IMR-90 (cell line): ENCODE measurements at regions not wholly inside any gene's neighbourhood (a gene's known extent, or its start where the extent isn't known, plus 50 kb on each side); places are given as distances from the start of the nearest gene placed in this dataset.

Experiments used
- ATAC-seq: fragments of 200-7000 bp; cut with Tn5 transposase; 2 replicates; pipeline ENCODE4 v1.9.1; 2020; ENCODE audit warnings: low read depth, mild to moderate bottlenecking, moderate library complexity
- BruUV-seq: library from RNA; stranded (reverse); fragments of 400-500 nt; replicated peaks from 2 replicates; lab custom pipeline; 2021; lab: Mats Ljungman, UMichigan
- CTCF ChIA-PET: fragments of 300-600 bp; formaldehyde crosslinking; extraction: SDS; loops from one replicate; lab custom pipeline; 2021; ENCODE audit warnings: antibody characterized with exemption; lab: Yijun Ruan, JAX
- POLR2A ChIA-PET: fragments of 300-600 bp; sonication (Branson Sonifier 250); formaldehyde crosslinking; loops from one replicate; lab custom pipeline; 2022; ENCODE audit warnings: antibody characterized with exemption; ENCODE audit not compliant: unreplicated experiment; lab: Charles Lee
- DNase-seq: peaks from one replicate; pipeline ENCODE4 v3.0.0; 2013
- H2AFZ ChIP-seq: replicated peaks from 2 replicates; pipeline ENCODE3; 2013; ENCODE audit warnings: low read length, mild to moderate bottlenecking; ENCODE audit not compliant: poor library complexity
- H2AK5ac ChIP-seq: 2 replicates; pipeline ENCODE4 v1.6.1; 2013; ENCODE audit warnings: low read depth, low read length, inconsistent platforms
- H2AK9ac ChIP-seq: replicated peaks from 2 replicates; pipeline ENCODE3; 2013; ENCODE audit warnings: mild to moderate bottlenecking, low read depth, low read length, moderate library complexity; ENCODE audit not compliant: poor library complexity
- H2BK120ac ChIP-seq: 2 replicates; pipeline ENCODE4 v1.6.1; 2013; ENCODE audit warnings: low read depth, low read length, inconsistent platforms
- H2BK15ac ChIP-seq: 3 replicates; pipeline ENCODE4 v1.6.1; 2013; ENCODE audit warnings: low read depth, low read length, inconsistent platforms
- H2BK20ac ChIP-seq: 2 replicates; pipeline ENCODE4 v1.6.1; 2013; ENCODE audit warnings: low read depth, mild to moderate bottlenecking, inconsistent platforms, low read length, moderate library complexity
- H2BK5ac ChIP-seq: 2 replicates; pipeline ENCODE4 v1.6.1; 2013; ENCODE audit warnings: mild to moderate bottlenecking, low read depth, low read length, inconsistent platforms; ENCODE audit not compliant: poor library complexity, severe bottlenecking
- H3K14ac ChIP-seq: replicated peaks from 2 replicates; pipeline ENCODE4 v1.6.1; 2013; ENCODE audit warnings: low read depth, low read length, inconsistent platforms
- H3K18ac ChIP-seq: 2 replicates; pipeline ENCODE4 v1.6.1; 2013; ENCODE audit warnings: low read depth, low read length, control low read depth
- H3K23ac ChIP-seq: 2 replicates; pipeline ENCODE4 v1.6.1; 2013; ENCODE audit warnings: low read depth, low read length, inconsistent platforms
- H3K27ac ChIP-seq: 2 replicates; pipeline ENCODE4 v1.5.1; 2013; ENCODE audit warnings: mild to moderate bottlenecking, control low read depth, low read length; ENCODE audit not compliant: insufficient read depth
- H3K27me3 ChIP-seq: 2 replicates; pipeline ENCODE4 v1.6.1; 2013; ENCODE audit warnings: low read length; ENCODE audit not compliant: control insufficient read depth, insufficient read depth
- H3K36me3 ChIP-seq: 2 replicates; pipeline ENCODE4 v1.6.1; 2013; ENCODE audit warnings: low read length, mixed read lengths; ENCODE audit not compliant: control insufficient read depth, insufficient read depth
- H3K4ac ChIP-seq: 2 replicates; pipeline ENCODE4 v1.6.1; 2013; ENCODE audit warnings: low read depth, low read length, inconsistent platforms
- H3K4me1 ChIP-seq: 2 replicates; pipeline ENCODE4 v1.6.1; 2013; ENCODE audit warnings: low read length, mixed read lengths; ENCODE audit not compliant: control insufficient read depth, insufficient read depth
- H3K4me2 ChIP-seq: 2 replicates; pipeline ENCODE4 v1.6.1; 2013; ENCODE audit warnings: low read depth, mild to moderate bottlenecking, control low read depth, low read length, moderate library complexity
- H3K4me3 ChIP-seq: 2 replicates; pipeline ENCODE4 v1.5.1; 2013; ENCODE audit warnings: low read depth, mild to moderate bottlenecking, control low read depth, low read length, moderate library complexity; ENCODE audit not compliant: insufficient read depth
- H3K56ac ChIP-seq: 2 replicates; pipeline ENCODE4 v1.6.1; 2013; ENCODE audit warnings: low read length, inconsistent platforms; ENCODE audit not compliant: insufficient read depth; ENCODE audit errors: extremely low read depth
- H3K79me1 ChIP-seq, 2 experiments: 2 replicates each; pipeline ENCODE4 v1.6.1; 2013; ENCODE audit warnings: low read length in 2 of 2, inconsistent platforms in 1 of 2, low read depth in 1 of 2
- H3K9ac ChIP-seq: 2 replicates; pipeline ENCODE4 v1.6.1; 2013; ENCODE audit warnings: low read depth, low read length, control low read depth
- H3K9me1 ChIP-seq: 2 replicates; pipeline ENCODE4 v1.6.1; 2013; ENCODE audit warnings: low read length, inconsistent platforms; ENCODE audit not compliant: insufficient read depth
- H3K9me3 ChIP-seq: 2 replicates; pipeline ENCODE4 v1.6.1; 2013; ENCODE audit warnings: low read length; ENCODE audit not compliant: control insufficient read depth, insufficient read depth
- H4K20me1 ChIP-seq: 2 replicates; pipeline ENCODE4 v1.6.1; 2013; ENCODE audit warnings: low read length, inconsistent platforms; ENCODE audit not compliant: insufficient read depth
- H4K5ac ChIP-seq: 2 replicates; pipeline ENCODE4 v1.6.1; 2013; ENCODE audit warnings: mild to moderate bottlenecking, low read depth, low read length, control low read depth
- H4K8ac ChIP-seq, 2 experiments: 2 replicates each; pipeline ENCODE4 v1.6.1; 2013; ENCODE audit warnings: low read depth in 2 of 2, low read length in 2 of 2, control low read depth in 1 of 2, inconsistent platforms in 1 of 2
- H4K91ac ChIP-seq: 2 replicates; pipeline ENCODE4 v1.6.1; 2013; ENCODE audit warnings: low read depth, low read length, inconsistent platforms; ENCODE audit not compliant: insufficient read depth
- BHLHE40 ChIP-seq: fragments of 150-350 bp; IDR thresholded peaks from 2 replicates; pipeline ENCODE4 v1.6.1; 2016; ENCODE audit warnings: mild to moderate bottlenecking, low read depth, low read length
- CEBPB ChIP-seq: IDR thresholded peaks from 2 replicates; pipeline ENCODE4 v1.6.1; 2012; ENCODE audit warnings: low read depth, low read length, improper control_type of control experiment
- CHD1 ChIP-seq: IDR thresholded peaks from 2 replicates; pipeline ENCODE4 v1.6.1; 2012; ENCODE audit warnings: low read depth, low read length, improper control_type of control experiment
- ELK1 ChIP-seq: fragments of 150-350 bp; IDR thresholded peaks from 2 replicates; pipeline ENCODE4 v1.6.1; 2016; ENCODE audit warnings: low read depth, mild to moderate bottlenecking, low read length, moderate library complexity, borderline replicate concordance
- FOS ChIP-seq: fragments of 150-350 bp; IDR thresholded peaks from 2 replicates; pipeline ENCODE4 v1.6.1; 2016; ENCODE audit warnings: low read depth, low read length
- MAFK ChIP-seq: IDR thresholded peaks from 2 replicates; pipeline ENCODE4 v1.6.1; 2012; ENCODE audit warnings: low read depth, low read length, improper control_type of control experiment
- MAZ ChIP-seq: IDR thresholded peaks from 2 replicates; pipeline ENCODE4 v1.6.1; 2012; ENCODE audit warnings: low read depth, mild to moderate bottlenecking, low read length, improper control_type of control experiment, moderate library complexity, borderline replicate concordance
- NFE2L2 ChIP-seq: fragments of 150-350 bp; IDR thresholded peaks from 2 replicates; pipeline ENCODE4 v1.6.1; 2016; ENCODE audit warnings: low read depth, mild to moderate bottlenecking, low read length
- RAD21 ChIP-seq: IDR thresholded peaks from 2 replicates; pipeline ENCODE4 v1.6.1; 2012; ENCODE audit warnings: low read length, improper control_type of control experiment
- RCOR1 ChIP-seq: IDR thresholded peaks from 2 replicates; pipeline ENCODE4 v1.6.1; 2012; ENCODE audit warnings: mild to moderate bottlenecking, low read length, improper control_type of control experiment; ENCODE audit not compliant: insufficient replicate concordance
- RFX5 ChIP-seq: IDR thresholded peaks from 2 replicates; pipeline ENCODE4 v1.8.0; 2012; ENCODE audit warnings: low read depth, mild to moderate bottlenecking, low read length, moderate library complexity
- SMC3 ChIP-seq: fragments of 150-350 bp; IDR thresholded peaks from 2 replicates; pipeline ENCODE4 v1.6.1; 2016; ENCODE audit warnings: low read depth, mild to moderate bottlenecking, antibody characterized with exemption, low read length, moderate library complexity
- USF2 ChIP-seq: fragments of 150-350 bp; IDR thresholded peaks from 2 replicates; pipeline ENCODE4 v1.6.1; 2017; ENCODE audit warnings: mild to moderate bottlenecking, antibody characterized with exemption, low read length, low read depth
- WGBS, 2 experiments: methylation state at CpG; one replicate each; pipeline versions ENCODE4 v1.1.5 to v1.1.7; 2013; ENCODE audit warnings: missing lambda C conversion rate in 2 of 2; ENCODE audit not compliant: insufficient read length in 1 of 2; ENCODE audit errors: extremely low coverage in 2 of 2; 5-methylcytosine and 5-hydroxymethylcytosine counted together
- dilution Hi-C: fragments of 300-500 bp; cut with HindIII; formaldehyde crosslinking; loops from one replicate; pipeline ENCODE4 v1.14.3; 2018; ENCODE audit warnings: low sequenced_read_pairs; ENCODE audit not compliant: unreplicated experiment
- in situ Hi-C: fragments of 300-500 bp; cut with MboI; formaldehyde crosslinking; loops from 3 replicates; pipeline ENCODE4 v1.14.3; 2019; ENCODE audit warnings: low sequenced_read_pairs, inconsistent platforms, mixed read lengths
- intact Hi-C: fragments of 100-400 bp; cut with micrococcal nuclease; formaldehyde crosslinking; loops from 2 replicates; pipeline ENCODE4 v1.10.0; 2022
- TF ChIP-seq, protein P1 (sequence below): conservative IDR thresholded peaks from 2 replicates; pipeline ENCODE4 v1.5.1; 2012; ENCODE audit warnings: mild to moderate bottlenecking, low read depth, low read length, improper control_type of control experiment

DNA sequence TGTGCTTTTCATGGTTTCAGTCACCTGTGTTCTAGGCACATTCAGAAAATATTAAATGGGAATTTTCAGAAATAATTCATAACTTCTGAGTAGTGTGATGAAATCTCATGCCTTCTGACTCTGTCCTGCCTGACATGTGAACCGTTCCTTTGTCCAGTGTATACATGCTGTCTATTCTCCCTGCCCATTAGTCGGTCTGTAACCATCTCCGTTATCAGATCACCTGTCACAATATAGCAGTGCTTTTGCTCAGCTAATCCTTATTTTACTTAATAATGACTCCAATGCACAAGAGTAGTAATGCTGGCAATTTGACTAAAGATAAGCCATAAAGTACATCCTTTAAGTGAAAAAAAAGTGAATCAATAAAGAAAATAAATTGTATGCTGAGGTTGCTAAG lies 597.5 kb downstream of the BRINP3 start:
- Histone ChIP-seq H3K4me2 (no peak overlapping the region), H3K27ac (no peak overlapping the region), H2AK9ac (no peak overlapping the region), H3K4me1 (no peaks in the 10 kb centered on the region), H2BK15ac (no peak overlapping the region), H2AFZ (no peak overlapping the region), H3K36me3 (no peaks in the 10 kb centered on the region), H3K9me1 (no peaks in the 10 kb centered on the region), H3K14ac (no peak overlapping the region), H4K91ac (no peak overlapping the region), H3K79me1 (no peaks in the 10 kb centered on the region), H3K9me3 (no peaks in the 10 kb centered on the region), H3K27me3 (no peaks in the 10 kb centered on the region), H3K4ac (no peak overlapping the region), H2AK5ac (no peak overlapping the region), H3K18ac (no peak overlapping the region), H3K23ac (no peak overlapping the region), H2BK120ac (no peak overlapping the region), H4K8ac (no peak overlapping the region), H3K56ac (no peak overlapping the region), H3K4me3 (no peak overlapping the region), H2BK20ac (no peak overlapping the region), H4K20me1 (no peaks in the 10 kb centered on the region), H2BK5ac (no peak overlapping the region), H3K9ac (no peak overlapping the region), H4K5ac (no peak overlapping the region)
- ChIA-PET CTCF (interaction anchor here (1.3 kb wide), 1 partner anchor 9 kb away, joined by 3 read pairs; no protein-coding TSS in a partner anchor), POLR2A (no interaction called here)
- dilution Hi-C loops, result no loop called here
- ATAC-seq (no peak), DNase-seq (no peak)
- BruUV-seq, result no TSS peak
- intact Hi-C loops, result no loop called here
- no CpG with 5 or more reads among the region's 3 CpGs for WGBS, 2 experiments
- TF ChIP-seq RFX5, result no peak
- no peak for TF ChIP-seq MAZ
- no peak for TF ChIP-seq ELK1
- no peak for TF ChIP-seq RCOR1
- no peak for TF ChIP-seq FOS
- TF ChIP-seq NFE2L2, result no peak
- no peak for TF ChIP-seq SMC3
- no peak for TF ChIP-seq CEBPB
- TF ChIP-seq MAFK, result no peak
- no peak for TF ChIP-seq BHLHE40
- TF ChIP-seq CHD1, result no peak
- TF ChIP-seq, protein P1, sequence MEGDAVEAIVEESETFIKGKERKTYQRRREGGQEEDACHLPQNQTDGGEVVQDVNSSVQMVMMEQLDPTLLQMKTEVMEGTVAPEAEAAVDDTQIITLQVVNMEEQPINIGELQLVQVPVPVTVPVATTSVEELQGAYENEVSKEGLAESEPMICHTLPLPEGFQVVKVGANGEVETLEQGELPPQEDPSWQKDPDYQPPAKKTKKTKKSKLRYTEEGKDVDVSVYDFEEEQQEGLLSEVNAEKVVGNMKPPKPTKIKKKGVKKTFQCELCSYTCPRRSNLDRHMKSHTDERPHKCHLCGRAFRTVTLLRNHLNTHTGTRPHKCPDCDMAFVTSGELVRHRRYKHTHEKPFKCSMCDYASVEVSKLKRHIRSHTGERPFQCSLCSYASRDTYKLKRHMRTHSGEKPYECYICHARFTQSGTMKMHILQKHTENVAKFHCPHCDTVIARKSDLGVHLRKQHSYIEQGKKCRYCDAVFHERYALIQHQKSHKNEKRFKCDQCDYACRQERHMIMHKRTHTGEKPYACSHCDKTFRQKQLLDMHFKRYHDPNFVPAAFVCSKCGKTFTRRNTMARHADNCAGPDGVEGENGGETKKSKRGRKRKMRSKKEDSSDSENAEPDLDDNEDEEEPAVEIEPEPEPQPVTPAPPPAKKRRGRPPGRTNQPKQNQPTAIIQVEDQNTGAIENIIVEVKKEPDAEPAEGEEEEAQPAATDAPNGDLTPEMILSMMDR, result no peak
- no peak for TF ChIP-seq RAD21
- TF ChIP-seq USF2, result no peak
- in situ Hi-C loops, result no loop called here
